ENCODE measurements at regions not wholly inside any gene's neighbourhood (a gene's known extent, or its start where the extent isn't known, plus 50 kb on each side); places are given as distances from the start of the nearest gene placed in this dataset.

GRCh38 chr3:55322638-55323037 is 164.5 kb downstream of the WNT5A start:
- TF ChIP-seq CTCF (conservative IDR thresholded peaks at IDR 0.05; ENCODE audit: low read depth, low read length): no peak
- no peak overlapping the region for H3K4me3 ChIP-seq (ENCODE audit: low read depth, low read length)
- no peak for DNase-seq (ENCODE audit: low read depth)

GRCh38 chr3:55320928-55321327 is 166.2 kb downstream of the WNT5A start:
- TF ChIP-seq CTCF (conservative IDR thresholded peaks at IDR 0.05; ENCODE audit: low read depth, low read length): no peak
- no peak overlapping the region for H3K4me3 ChIP-seq (ENCODE audit: low read depth, low read length)
- no peak for DNase-seq (ENCODE audit: low read depth)

- no peak for TF ChIP-seq CTCF (conservative IDR thresholded peaks at IDR 0.05; ENCODE audit: low read depth, low read length)
- DNase-seq (ENCODE audit: low read depth): no peak
- no peak overlapping the region for H3K4me3 ChIP-seq (ENCODE audit: low read depth, low read length)
Observed at GRCh38 chr3:55315396-55315795, 171.7 kb downstream of the WNT5A start.

GRCh38 chr3:55313666-55314065 is 173.4 kb downstream of the WNT5A start:
- no peak overlapping the region for H3K4me3 ChIP-seq (ENCODE audit: low read depth, low read length)
- DNase-seq (ENCODE audit: low read depth): no peak
- no peak for TF ChIP-seq CTCF (conservative IDR thresholded peaks at IDR 0.05; ENCODE audit: low read depth, low read length)

- H3K4me3 ChIP-seq (ENCODE audit: low read depth, low read length): no peak overlapping the region
- DNase-seq (ENCODE audit: low read depth): peak; percentile 46
- no peak for TF ChIP-seq CTCF (conservative IDR thresholded peaks at IDR 0.05; ENCODE audit: low read depth, low read length)
Observed at GRCh38 chr3:55309336-55309735, 177.8 kb downstream of the WNT5A start.

GRCh38 chr3:55307622-55308021 is 179.5 kb downstream of the WNT5A start:
- no peak for DNase-seq (ENCODE audit: low read depth)
- no peak overlapping the region for H3K4me3 ChIP-seq (ENCODE audit: low read depth, low read length)
- no peak for TF ChIP-seq CTCF (conservative IDR thresholded peaks at IDR 0.05; ENCODE audit: low read depth, low read length)

GRCh38 chr3:55305696-55306485 is 181.2 kb downstream of the WNT5A start:
- H3K4me3 ChIP-seq (ENCODE audit: low read depth, low read length): no peak overlapping the region
- DNase-seq (ENCODE audit: low read depth): no peak
- TF ChIP-seq CTCF (conservative IDR thresholded peaks at IDR 0.05; ENCODE audit: low read depth, low read length): no peak
